Tibial artery (tissue), 4 donors: ENCODE measurements at regions not wholly inside any gene's neighbourhood (a gene's known extent, or its start where the extent isn't known, plus 50 kb on each side); places are given as distances from the start of the nearest gene placed in this dataset.

Experiments used
- DNase-seq, 2 donors: peaks; one replicate each; pipeline ENCODE4 v3.0.0-alpha.2; 2019
- H3K27ac ChIP-seq, 2 donors: fragments of 200-600 bp; sonication (generic) in 1 of 2; 1 replicate in 1 of 2; 2 replicates in 1 of 2; pipeline ENCODE4 v1.5.1; 2018 to 2019; ENCODE audit warnings: mild to moderate bottlenecking in 1 of 2
- H3K27me3 ChIP-seq, 2 donors: fragments of 200-600 bp; sonication (generic) in 1 of 2; one replicate each; pipeline versions ENCODE4 v1.5.1 to v1.6.0; 2016 to 2019
- H3K36me3 ChIP-seq, 3 donors: fragments of 200-600 bp; sonication (generic) in 2 of 3; one replicate each; pipeline ENCODE4 v1.5.1; 2016 to 2019; ENCODE audit warnings: mild to moderate bottlenecking in 2 of 3
- H3K4me1 ChIP-seq, 4 donors: fragments of 200-600 bp; sonication (generic) in 2 of 4; 1 replicate in 3 of 4; 2 replicates in 1 of 4; pipeline ENCODE4 v1.5.1; 2016 to 2019
- H3K4me3 ChIP-seq, 2 donors: fragments of 200-600 bp; sonication (generic) in 1 of 2; 1 replicate in 1 of 2; 2 replicates in 1 of 2; pipeline ENCODE4 v1.5.1; 2018 to 2019; ENCODE audit warnings: mild to moderate bottlenecking in 2 of 2
- H3K9me3 ChIP-seq, 3 donors: fragments of 200-600 bp; sonication (generic) in 1 of 3; one replicate each; pipeline ENCODE4 v1.5.1; 2016 to 2019
- CTCF ChIP-seq, 2 experiments: fragments of 200-600 bp in 1 of 2; fragments of 450-650 bp in 1 of 2; IDR thresholded peaks; one replicate each; pipeline ENCODE4 v1.5.1; 2017 to 2019; ENCODE audit warnings: antibody characterized with exemption in 2 of 2, mild to moderate bottlenecking in 1 of 2, moderate library complexity in 1 of 2
- intact Hi-C: fragments of 100-400 bp; cut with DNase I; formaldehyde crosslinking; loops from one replicate; pipeline ENCODE4 v1.15.0; 2023; ENCODE audit warnings: low total_unique reads

GRCh38 chr2:8459474-8459873 is 222.4 kb upstream of the ID2 start:
- Histone ChIP-seq H3K4me3 (no peak overlapping the region), H3K9me3 (no peaks in the 10 kb centered on the region), H3K36me3 (no peaks in the 10 kb centered on the region), H3K27ac (no peak overlapping the region), H3K27me3 (peaks cover 0 to 29% of the 10 kb centered on the region in 2 donors), H3K4me1 (peaks cover 0 to 12% (median 2%) of the 10 kb centered on the region in 4 donors)
- DNase-seq, result no peak
- no peak for TF ChIP-seq CTCF (IDR thresholded peaks at IDR 0.05)
- intact Hi-C loops, result no loop called here

- Histone ChIP-seq H3K27ac (no peak overlapping the region), H3K36me3 (no peaks in the 10 kb centered on the region), H3K9me3 (no peaks in the 10 kb centered on the region), H3K4me3 (no peak overlapping the region), H3K4me1 (peaks cover 0 to 12% (median 2%) of the 10 kb centered on the region in 4 donors), H3K27me3 (peaks cover 0 to 21% of the 10 kb centered on the region in 2 donors)
- no peak for DNase-seq
- TF ChIP-seq CTCF (IDR thresholded peaks at IDR 0.05), result no peak
- intact Hi-C loops, result no loop called here
Measured at GRCh38 chr2:8461341-8461740, 220.5 kb upstream of the ID2 start.

GRCh38 chr2:8462280-8462679 is 219.6 kb upstream of the ID2 start:
- H3K36me3 ChIP-seq, result no peaks in the 10 kb centered on the region
- intact Hi-C loops, result no loop called here
- H3K4me1 ChIP-seq, result peaks cover 0 to 8% (median under 1%) of the 10 kb centered on the region in 4 donors
- DNase-seq, result no peak
- TF ChIP-seq CTCF (IDR thresholded peaks at IDR 0.05), result no peak
- H3K27me3 ChIP-seq, result peaks cover 0 to 12% of the 10 kb centered on the region in 2 donors
- H3K4me3 ChIP-seq, result no peak overlapping the region
- H3K27ac ChIP-seq, result no peak overlapping the region
- no peaks in the 10 kb centered on the region for H3K9me3 ChIP-seq

- no peak overlapping the region for H3K27ac ChIP-seq
- DNase-seq, result no peak
- no peak overlapping the region for H3K4me3 ChIP-seq
- no peaks in the 10 kb centered on the region for H3K36me3 ChIP-seq
- no peak for TF ChIP-seq CTCF (IDR thresholded peaks at IDR 0.05)
- peaks cover 0 to 7% (median 0%) of the 10 kb centered on the region in 4 donors for H3K4me1 ChIP-seq
- peaks cover 0 to 4% of the 10 kb centered on the region in 2 donors for H3K27me3 ChIP-seq
- intact Hi-C loops, result no loop called here
- H3K9me3 ChIP-seq, result no peaks in the 10 kb centered on the region
Measured at GRCh38 chr2:8462899-8463648, 218.8 kb upstream of the ID2 start.

- Histone ChIP-seq H3K4me3 (no peak overlapping the region), H3K9me3 (no peaks in the 10 kb centered on the region), H3K27ac (no peak overlapping the region), H3K4me1 (peaks cover 0 to 7% (median 0%) of the 10 kb centered on the region in 4 donors), H3K27me3 (no peaks in the 10 kb centered on the region), H3K36me3 (no peaks in the 10 kb centered on the region)
- DNase-seq, result no peak
- intact Hi-C loops, result no loop called here
- no peak for TF ChIP-seq CTCF (IDR thresholded peaks at IDR 0.05)
Measured at GRCh38 chr2:8465560-8465959, 216.3 kb upstream of the ID2 start.
